GM18873 (cell line): ENCODE measurements at regions not wholly inside any gene's neighbourhood (a gene's known extent, or its start where the extent isn't known, plus 50 kb on each side); places are given as distances from the start of the nearest gene placed in this dataset.
"Not testable (repeated sequence)": the region's sequence is repeated elsewhere in the genome, so short reads cannot be mapped to it uniquely, and the experiment has no call there.

Experiments
- ATAC-seq: cut with Tn5 transposase; IDR thresholded peaks from one replicate; pipeline ENCODE4 v1.9.1; 2021; ENCODE audit warnings: mild to moderate bottlenecking, moderate library complexity, moderate number of reproducible peaks; ENCODE audit not compliant: unreplicated experiment, low FRiP score

- ATAC-seq, result no peak
Observed at GRCh38 chr12:40431169-40431568, 206.4 kb downstream of the LRRK2 start.

- ATAC-seq, result no peak
Observed at GRCh38 chr12:40435251-40435650, 210.5 kb downstream of the LRRK2 start.

GRCh38 chr12:40435951-40436350 is 211.2 kb downstream of the LRRK2 start:
- no peak for ATAC-seq

- no peak for ATAC-seq
Observed at GRCh38 chr12:40436564-40436963, 211.8 kb downstream of the LRRK2 start.

GRCh38 chr12:40439771-40440492 is 215.1 kb downstream of the LRRK2 start:
- ATAC-seq, result no peak

GRCh38 chr12:40444174-40444573 is 219.4 kb downstream of the LRRK2 start:
- no peak for ATAC-seq

GRCh38 chr12:40446385-40446784 is 221.6 kb downstream of the LRRK2 start:
- ATAC-seq, result no peak

- ATAC-seq, result not testable (repeated sequence)
Observed at GRCh38 chr12:40448523-40448922, 223.7 kb downstream of the LRRK2 start.

- ATAC-seq, result no peak
Observed at GRCh38 chr12:40451661-40452060, 226.9 kb downstream of the LRRK2 start.

- no peak for ATAC-seq
Observed at GRCh38 chr12:40464121-40464520, 228.1 kb upstream of the CNTN1 start.

- ATAC-seq, result no peak
Observed at GRCh38 chr12:40469736-40470135, 222.5 kb upstream of the CNTN1 start.

- ATAC-seq, result no peak
Observed at GRCh38 chr12:40473962-40474361, 218.3 kb upstream of the CNTN1 start.

- no peak for ATAC-seq
Observed at GRCh38 chr12:40474630-40475029, 217.6 kb upstream of the CNTN1 start.

GRCh38 chr12:40499856-40500255 is 192.4 kb upstream of the CNTN1 start:
- ATAC-seq, result no peak

- peak; percentile 63 for ATAC-seq
Observed at GRCh38 chr12:40502322-40502721, 189.9 kb upstream of the CNTN1 start.

- no peak for ATAC-seq
Observed at GRCh38 chr12:40505327-40505726, 186.9 kb upstream of the CNTN1 start.

- ATAC-seq, result no peak
Observed at GRCh38 chr12:40508421-40508820, 183.8 kb upstream of the CNTN1 start.

- no peak for ATAC-seq
Observed at GRCh38 chr12:40511341-40511740, 180.9 kb upstream of the CNTN1 start.

GRCh38 chr12:40515041-40515816 is 177.0 kb upstream of the CNTN1 start:
- ATAC-seq, result peak; percentile 62

GRCh38 chr12:40522837-40523236 is 169.4 kb upstream of the CNTN1 start:
- ATAC-seq, result no peak

GRCh38 chr12:40525054-40525453 is 167.2 kb upstream of the CNTN1 start:
- ATAC-seq, result no peak

- ATAC-seq, result no peak
Observed at GRCh38 chr12:40534828-40535227, 157.4 kb upstream of the CNTN1 start.
